GM19328 (cell line): ENCODE measurements at regions not wholly inside any gene's neighbourhood (a gene's known extent, or its start where the extent isn't known, plus 50 kb on each side); places are given as distances from the start of the nearest gene placed in this dataset.

Experiments
- ATAC-seq: cut with Tn5 transposase; IDR thresholded peaks from one replicate; pipeline ENCODE4 v1.9.1; 2021; ENCODE audit warnings: mild to moderate bottlenecking, moderate library complexity; ENCODE audit not compliant: unreplicated experiment

- no peak for ATAC-seq
These were observed 79.0 kb upstream of the TARS1 start for GRCh38 chr5:33361781-33362180.

GRCh38 chr5:33362915-33363314, 77.8 kb upstream of the TARS1 start:
- ATAC-seq, result no peak

- no peak for ATAC-seq
These were observed 77.2 kb upstream of the TARS1 start for GRCh38 chr5:33363537-33363936.

- no peak for ATAC-seq
These were observed 76.4 kb upstream of the TARS1 start for GRCh38 chr5:33364406-33364805.

- no peak for ATAC-seq
These were observed 73.3 kb upstream of the TARS1 start for GRCh38 chr5:33367416-33367815.

GRCh38 chr5:33369485-33370465, 71.0 kb upstream of the TARS1 start:
- no peak for ATAC-seq

- ATAC-seq, result no peak
These were observed 70.3 kb upstream of the TARS1 start for GRCh38 chr5:33370466-33370859.

- ATAC-seq, result no peak
These were observed 69.1 kb upstream of the TARS1 start for GRCh38 chr5:33371660-33372059.

GRCh38 chr5:33372721-33373472, 67.9 kb upstream of the TARS1 start:
- no peak for ATAC-seq

- ATAC-seq, result no peak
These were observed 64.9 kb upstream of the TARS1 start for GRCh38 chr5:33375900-33376299.

GRCh38 chr5:33379757-33380156, 61.0 kb upstream of the TARS1 start:
- ATAC-seq, result no peak

- no peak for ATAC-seq
These were observed 59.5 kb upstream of the TARS1 start for GRCh38 chr5:33381243-33381642.
